ENCODE measurements at regions not wholly inside any gene's neighbourhood (a gene's known extent, or its start where the extent isn't known, plus 50 kb on each side); places are given as distances from the start of the nearest gene placed in this dataset.
"Not testable (repeated sequence)": the region's sequence is repeated elsewhere in the genome, so short reads cannot be mapped to it uniquely, and the experiment has no call there.

GRCh38 chr10:47711428-47711827, 52.0 kb downstream of the SYT15B start:
- DNase-seq = not testable (repeated sequence)

GRCh38 chr10:47710443-47710842, 52.9 kb downstream of the SYT15B start:
- DNase-seq = not testable (repeated sequence)

GRCh38 chr10:47705698-47706414, 57.5 kb downstream of the SYT15B start:
- not testable (repeated sequence) for DNase-seq

GRCh38 chr10:47701285-47701684, 62.1 kb downstream of the SYT15B start:
- not testable (repeated sequence) for DNase-seq

- not testable (repeated sequence) for DNase-seq
Measured at GRCh38 chr10:47699854-47700253, 63.5 kb downstream of the SYT15B start.

GRCh38 chr10:47696170-47696569, 67.2 kb downstream of the SYT15B start:
- DNase-seq = not testable (repeated sequence)

- DNase-seq = not testable (repeated sequence)
Measured at GRCh38 chr10:47695149-47695548, 68.2 kb downstream of the SYT15B start.

GRCh38 chr10:47690304-47690703, 73.1 kb downstream of the SYT15B start:
- not testable (repeated sequence) for DNase-seq

- not testable (repeated sequence) for DNase-seq
Measured at GRCh38 chr10:47683826-47684475, 79.4 kb downstream of the SYT15B start.

GRCh38 chr10:47681638-47681990, 81.8 kb downstream of the SYT15B start:
- not testable (repeated sequence) for DNase-seq

GRCh38 chr10:47680848-47681637, 82.3 kb downstream of the SYT15B start:
- not testable (repeated sequence) for DNase-seq

- not testable (repeated sequence) for DNase-seq
Measured at GRCh38 chr10:47676102-47676501, 87.3 kb downstream of the SYT15B start.

GRCh38 chr10:47675577-47675976, 87.8 kb downstream of the SYT15B start:
- not testable (repeated sequence) for DNase-seq

- DNase-seq = not testable (repeated sequence)
Measured at GRCh38 chr10:47673128-47673527, 90.3 kb downstream of the SYT15B start.

GRCh38 chr10:47670857-47671256, 92.5 kb downstream of the SYT15B start:
- DNase-seq = not testable (repeated sequence)

GRCh38 chr10:47661955-47662577, 101.3 kb downstream of the SYT15B start:
- not testable (repeated sequence) for DNase-seq

GRCh38 chr10:47656732-47657131, 106.7 kb downstream of the SYT15B start:
- DNase-seq = not testable (repeated sequence)

GRCh38 chr10:47654161-47654560, 109.2 kb downstream of the SYT15B start:
- not testable (repeated sequence) for DNase-seq

- not testable (repeated sequence) for DNase-seq
Measured at GRCh38 chr10:47648594-47648993, 114.8 kb downstream of the SYT15B start.

GRCh38 chr10:47647523-47648101, 115.8 kb downstream of the SYT15B start:
- DNase-seq = not testable (repeated sequence)

- not testable (repeated sequence) for DNase-seq
Measured at GRCh38 chr10:47646686-47647273, 116.6 kb downstream of the SYT15B start.

- not testable (repeated sequence) for DNase-seq
Measured at GRCh38 chr10:47626975-47627374, 103.5 kb upstream of the AGAP9 start.

Data from activated gamma-delta T cell (primary cell).